HG03196 (cell line): ENCODE measurements at regions not wholly inside any gene's neighbourhood (a gene's known extent, or its start where the extent isn't known, plus 50 kb on each side); places are given as distances from the start of the nearest gene placed in this dataset.
"Not testable (repeated sequence)": the region's sequence is repeated elsewhere in the genome, so short reads cannot be mapped to it uniquely, and the experiment has no call there.

Experiments used
- ATAC-seq: cut with Tn5 transposase; IDR thresholded peaks from one replicate; pipeline ENCODE4 v1.9.1; 2021; ENCODE audit not compliant: unreplicated experiment

DNA sequence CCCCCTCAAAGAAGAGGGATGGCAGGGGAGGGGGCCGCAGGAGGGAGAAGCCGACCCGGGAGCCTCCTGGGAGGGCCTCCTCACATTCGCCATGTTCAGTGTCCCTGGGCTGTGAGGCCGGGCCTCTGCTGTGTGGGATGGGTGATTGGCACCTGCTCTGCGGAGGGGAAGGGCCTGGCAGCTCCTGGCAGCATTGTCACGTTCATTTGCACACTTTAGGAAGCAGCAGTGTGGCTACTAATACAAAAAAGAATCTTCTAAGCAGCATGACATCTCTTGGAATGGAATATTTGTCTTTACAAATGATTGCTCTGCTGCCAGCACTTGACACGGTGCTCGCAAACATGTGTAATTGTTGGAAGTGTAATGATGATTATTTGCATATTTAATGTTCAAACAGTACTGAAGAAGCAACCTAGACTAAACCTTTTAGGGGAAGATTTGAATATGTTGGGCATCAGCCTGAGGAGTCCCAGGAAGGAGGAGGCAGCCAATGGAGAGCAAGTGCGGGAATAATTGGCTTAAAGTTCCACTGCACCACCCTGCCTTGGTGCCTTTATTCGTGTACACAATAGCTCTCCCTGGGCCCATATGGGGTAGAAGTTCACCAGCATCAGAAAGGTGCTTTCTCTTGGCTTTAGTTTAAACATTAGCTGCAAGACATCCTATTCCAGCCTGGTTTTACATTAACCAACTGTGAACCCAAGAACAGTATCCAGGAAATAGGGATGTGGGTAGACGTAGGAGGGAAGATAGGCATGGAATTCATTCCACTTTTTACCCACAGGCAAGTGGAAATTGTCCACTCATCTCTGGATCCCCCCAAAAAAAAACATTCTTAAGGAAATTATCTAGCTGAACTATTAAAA is 404.9 kb downstream of the TMEM182 start:
- ATAC-seq: no peak

DNA sequence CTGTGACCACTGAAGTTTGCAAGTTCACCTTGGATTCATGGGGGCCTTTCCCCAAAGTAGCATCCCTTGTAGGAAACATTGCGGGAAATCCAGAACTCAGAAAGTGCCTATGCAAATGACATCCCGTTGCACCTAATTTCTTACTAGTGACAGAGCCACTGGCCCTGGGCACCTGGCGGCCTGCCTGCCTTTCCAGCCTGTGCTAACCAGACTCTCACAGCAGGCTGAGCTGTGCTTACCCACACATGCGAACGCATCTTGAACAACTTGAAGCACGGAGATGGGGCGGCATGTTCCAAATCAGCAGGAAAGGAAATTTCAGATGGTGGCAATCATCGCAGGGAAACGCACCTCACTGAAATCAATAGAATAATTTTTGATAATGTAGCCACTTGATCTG is 405.8 kb downstream of the TMEM182 start:
- no peak for ATAC-seq

DNA sequence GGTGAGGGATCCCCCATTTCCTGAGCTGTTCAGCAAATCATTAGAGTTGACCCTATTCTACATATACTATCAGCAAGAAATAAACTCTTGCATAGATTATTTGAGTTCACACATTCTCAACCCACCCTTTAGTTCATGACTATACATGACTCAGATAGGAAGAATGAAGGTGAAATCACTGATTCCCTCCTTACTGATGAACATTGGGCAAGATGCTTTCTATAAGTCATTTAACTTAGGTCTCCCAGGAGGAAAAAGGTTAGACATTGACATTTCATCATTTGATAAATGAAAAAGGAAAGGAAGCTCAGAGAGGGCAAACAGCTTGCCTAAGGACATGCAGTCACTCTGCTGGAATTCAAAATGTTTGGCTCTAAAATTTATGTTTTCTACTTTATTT is 408.0 kb downstream of the TMEM182 start:
- ATAC-seq: no peak

DNA sequence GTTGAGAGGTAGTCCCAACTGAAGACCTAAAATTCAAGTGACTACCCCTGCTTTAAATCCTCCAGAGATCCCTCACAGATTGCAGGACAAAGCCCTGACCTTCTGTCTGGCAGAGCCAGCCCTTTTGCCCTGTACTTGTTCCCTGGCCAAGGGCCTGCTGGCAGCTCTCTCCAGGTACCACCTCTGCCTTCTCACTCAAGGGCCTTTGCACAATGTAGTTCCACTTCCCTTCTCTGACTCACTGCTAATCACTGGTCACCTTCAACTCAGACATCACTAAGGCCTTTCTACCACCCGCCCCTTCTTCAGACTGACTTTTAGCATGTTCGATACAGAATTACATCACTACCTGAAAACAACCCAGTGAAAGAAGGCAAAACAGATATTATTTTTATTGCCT is 411.0 kb downstream of the TMEM182 start:
- ATAC-seq: no peak

DNA sequence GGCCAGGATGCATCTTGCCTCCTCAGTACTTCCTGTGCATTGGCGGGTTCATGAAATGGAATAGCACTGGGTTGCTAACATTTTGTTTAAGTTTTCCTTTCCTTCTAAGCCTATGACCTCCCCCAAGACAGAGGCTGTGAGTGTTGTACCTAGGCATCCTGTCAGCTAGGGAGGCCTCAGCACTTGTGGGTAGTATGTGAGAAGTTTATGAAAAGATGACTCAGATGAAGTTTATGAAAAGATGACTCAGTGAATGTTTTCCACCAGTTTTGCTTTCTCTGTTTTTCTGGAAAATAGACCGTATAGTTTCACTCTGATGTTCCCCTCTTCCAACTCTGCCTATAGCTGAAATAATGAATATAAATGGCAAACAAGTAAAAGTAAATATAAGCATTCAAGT is 412.9 kb downstream of the TMEM182 start:
- ATAC-seq: no peak

DNA sequence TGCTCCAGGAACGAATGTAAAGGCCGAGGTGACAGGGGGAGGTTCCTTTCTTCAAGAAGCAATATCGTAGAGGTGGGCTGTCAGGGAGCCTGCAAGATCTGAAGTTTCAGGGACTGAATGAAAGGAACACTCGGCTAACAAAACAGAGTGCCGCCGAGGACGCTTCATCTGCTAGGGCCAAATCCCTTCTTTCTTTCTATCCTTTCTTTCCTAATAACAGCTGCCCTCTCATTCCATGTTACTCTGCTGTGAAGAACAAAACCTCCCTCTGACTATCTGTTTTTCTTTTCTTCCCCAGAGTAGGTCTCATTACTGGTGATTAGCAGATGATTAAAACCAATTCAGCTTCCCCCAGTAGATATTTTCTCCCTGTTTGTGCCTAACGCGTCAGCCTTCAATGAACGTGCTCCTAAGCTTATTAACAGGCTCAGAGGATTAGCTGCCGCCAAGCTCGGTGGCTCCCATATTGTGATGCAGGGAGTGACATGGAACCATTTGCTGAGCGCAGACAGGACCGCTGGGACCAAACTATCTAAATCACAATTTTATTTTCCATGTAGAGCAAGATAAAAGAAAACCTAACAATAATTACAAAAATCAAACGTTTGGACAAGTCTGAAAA is 414.6 kb downstream of the TMEM182 start:
- no peak for ATAC-seq

DNA sequence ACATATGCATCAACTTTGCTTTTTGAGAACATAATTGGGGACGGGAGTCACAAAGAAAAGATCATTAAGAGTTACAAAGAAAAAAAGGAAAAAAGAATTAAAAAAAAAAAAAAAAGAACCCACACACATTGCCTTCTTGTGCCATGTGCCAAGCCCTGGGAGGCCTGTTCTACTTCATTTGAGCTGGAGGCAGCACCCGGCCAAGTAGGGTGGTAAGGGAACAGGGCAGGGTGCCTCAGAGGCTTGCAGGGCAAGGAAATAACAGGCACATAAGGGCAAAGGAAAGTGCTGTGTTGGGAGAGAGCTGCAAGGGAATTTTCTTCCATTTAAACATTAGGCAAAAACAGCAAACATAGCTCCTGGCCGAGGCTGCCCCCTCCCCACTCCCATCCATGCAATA is 418.0 kb downstream of the TMEM182 start:
- ATAC-seq: no peak

DNA sequence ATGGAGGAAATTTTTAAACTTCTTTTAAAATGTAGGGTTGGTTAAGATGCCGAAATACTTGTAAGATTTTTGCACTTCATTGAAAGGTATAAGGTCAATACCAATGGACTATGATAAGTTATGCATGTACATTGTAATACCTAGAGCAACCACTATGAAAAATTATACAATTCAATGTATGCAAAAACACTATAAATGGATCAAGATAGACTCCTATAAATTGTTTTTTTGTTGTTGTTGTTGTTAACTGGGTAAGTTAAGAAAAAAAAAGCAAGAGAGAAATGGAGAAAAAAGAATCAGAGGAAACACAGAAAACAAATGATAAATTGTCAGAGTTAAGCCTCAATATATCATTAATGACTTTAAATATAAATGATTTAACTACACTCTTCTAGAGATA is 421.2 kb downstream of the TMEM182 start:
- no peak for ATAC-seq

DNA sequence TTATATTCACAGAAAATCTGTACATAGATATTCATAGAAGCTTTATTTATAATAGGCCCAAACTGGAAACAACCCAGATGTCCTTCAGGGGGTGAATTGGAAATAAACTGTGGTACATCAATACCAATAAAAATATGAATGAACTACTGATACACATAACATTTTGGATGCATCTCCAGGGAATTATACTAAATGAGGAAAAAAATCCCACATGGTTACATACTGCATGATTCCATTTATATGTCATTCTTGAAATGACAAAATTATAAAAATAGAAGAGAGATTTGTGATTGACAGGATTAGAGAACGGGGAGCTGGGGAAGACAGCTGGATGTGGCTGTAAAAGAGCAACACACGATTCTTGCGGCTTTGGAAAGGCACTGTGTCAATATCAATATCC is 435.0 kb downstream of the TMEM182 start:
- ATAC-seq: no peak

DNA sequence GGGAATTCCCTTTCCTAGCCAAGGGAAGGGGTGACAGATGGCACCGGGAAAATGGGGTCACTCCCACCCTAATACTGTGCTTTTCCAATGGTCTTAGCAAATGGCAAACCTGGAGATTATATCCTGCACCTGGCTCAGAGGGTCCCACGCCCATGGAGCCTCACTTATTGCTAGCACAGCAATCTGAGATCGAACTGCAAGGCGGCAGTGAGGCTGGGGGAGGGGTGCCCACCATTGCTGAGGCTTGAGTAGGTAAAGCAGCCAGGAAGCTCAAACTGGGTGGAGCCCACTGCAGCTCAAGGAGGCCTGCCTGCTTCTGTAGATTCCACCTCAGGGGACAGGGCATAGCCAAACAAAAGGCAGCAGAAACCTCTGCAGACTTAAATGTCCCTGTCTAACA is 438.9 kb downstream of the TMEM182 start:
- not testable (repeated sequence) for ATAC-seq

DNA sequence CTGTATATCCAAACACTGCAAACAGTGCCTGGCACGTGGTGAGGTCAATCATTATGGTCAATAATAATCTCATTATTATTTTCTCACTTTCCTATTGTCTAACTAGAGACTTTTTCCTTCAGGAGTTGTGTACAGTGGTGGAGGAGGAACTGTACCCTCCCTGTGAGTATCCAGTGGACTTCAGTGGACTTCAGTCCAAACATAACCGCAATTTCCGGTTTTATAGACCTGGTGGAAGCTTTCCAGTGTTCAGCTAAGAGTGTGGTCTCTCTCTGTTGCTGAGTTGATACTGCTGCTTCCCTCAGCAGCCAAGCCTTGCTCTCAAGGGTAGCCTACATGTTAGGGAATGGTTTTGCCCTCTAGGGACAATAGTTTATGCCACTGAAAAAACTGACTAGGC is 447.1 kb downstream of the TMEM182 start:
- ATAC-seq: no peak

DNA sequence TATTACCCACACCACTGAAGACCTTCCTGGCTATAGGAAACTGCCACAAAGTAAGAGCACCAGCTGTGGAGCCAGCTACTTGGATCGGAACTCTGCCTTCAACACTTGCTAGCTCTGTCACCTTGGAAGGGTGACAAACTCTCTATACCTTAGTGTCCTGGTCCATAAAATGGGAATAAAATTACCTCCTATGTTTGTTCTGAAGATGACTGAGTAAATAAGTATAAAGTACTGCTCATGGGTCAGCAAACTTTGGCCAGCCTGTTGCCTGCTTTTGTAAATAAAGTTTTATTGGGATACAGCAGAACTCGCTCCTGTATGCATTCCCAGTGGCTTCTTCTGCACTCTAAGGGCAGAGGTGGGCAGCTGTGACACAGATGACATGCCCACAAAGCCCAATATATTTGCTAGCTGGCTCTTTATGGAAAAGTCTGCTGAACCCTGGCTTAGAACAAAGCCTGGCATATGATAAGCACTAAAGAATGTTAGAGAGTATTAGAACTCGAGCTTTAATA is 451.3 kb downstream of the TMEM182 start:
- no peak for ATAC-seq

DNA sequence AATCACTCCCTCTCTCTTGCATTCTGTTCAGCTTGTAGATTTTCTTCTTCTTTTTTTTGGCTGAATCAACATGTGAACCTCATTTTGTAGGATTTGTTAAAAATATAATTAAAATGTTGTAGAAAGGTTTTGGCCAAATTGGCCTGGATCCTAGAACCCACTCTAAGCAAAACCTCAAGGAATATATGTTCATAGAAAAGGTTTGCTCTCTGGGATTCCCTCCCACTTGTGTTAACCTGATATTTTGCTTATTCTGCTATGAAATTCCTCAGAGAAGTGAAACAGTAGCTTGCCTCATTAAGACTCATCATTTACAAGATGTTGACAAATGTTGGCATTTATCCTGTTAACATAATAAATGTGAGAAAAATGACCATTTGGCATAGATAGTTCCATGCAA is 456.7 kb downstream of the TMEM182 start:
- ATAC-seq: no peak

DNA sequence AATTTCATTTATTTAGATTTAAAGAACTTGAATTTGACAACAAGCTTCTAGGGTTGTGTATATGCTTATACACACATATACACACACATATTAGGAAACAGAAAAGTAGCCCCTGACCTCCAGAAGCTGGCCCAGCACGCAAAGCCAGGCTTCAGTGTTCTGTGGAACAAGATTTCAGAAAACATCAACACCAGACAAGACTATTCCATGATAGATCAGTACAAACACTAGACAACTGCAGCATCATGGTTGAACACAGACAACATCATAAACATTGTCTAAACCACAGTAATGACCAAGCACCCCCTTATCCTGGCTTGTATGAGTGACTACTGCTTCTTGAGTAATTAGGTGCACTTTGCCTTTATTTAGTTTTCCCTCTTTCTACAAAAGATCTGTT is 457.6 kb downstream of the TMEM182 start:
- ATAC-seq: no peak

DNA sequence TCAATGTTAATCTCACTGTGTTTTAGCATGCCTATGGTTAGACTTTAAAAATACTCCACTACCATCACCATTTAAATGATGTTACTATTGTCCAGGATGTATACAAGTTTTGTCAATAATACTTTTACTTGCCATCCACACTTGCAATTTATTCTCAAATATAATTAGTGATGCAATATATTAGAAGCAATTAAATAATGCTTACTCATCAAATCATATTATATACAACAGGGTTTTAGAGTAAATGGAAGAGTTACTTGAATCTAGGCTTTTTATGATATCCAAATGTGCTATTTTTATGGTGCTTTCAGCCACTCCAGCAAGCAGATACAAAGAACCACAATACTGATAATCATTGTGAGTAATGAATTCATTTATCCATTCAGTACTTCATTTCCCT is 461.1 kb downstream of the TMEM182 start:
- ATAC-seq: no peak

DNA sequence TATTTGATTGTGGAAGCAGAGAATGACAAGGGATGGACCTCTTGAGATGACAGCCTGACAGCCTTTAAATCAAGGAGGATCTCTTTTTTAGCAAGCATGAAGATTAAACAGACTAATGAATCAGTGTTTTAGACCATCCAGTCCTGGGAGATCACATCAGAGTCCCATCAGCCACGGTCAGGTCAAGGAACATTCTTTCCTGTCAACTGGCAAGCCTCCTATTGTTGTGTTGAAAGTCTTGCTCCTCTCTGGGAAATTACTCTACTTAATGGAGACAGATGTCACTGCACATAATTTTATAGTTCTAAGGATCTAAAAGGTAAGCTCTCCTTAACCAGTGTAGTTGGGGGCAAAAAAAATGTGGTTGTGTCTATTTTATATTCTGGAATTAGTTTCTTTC is 469.0 kb downstream of the TMEM182 start:
- ATAC-seq: no peak

DNA sequence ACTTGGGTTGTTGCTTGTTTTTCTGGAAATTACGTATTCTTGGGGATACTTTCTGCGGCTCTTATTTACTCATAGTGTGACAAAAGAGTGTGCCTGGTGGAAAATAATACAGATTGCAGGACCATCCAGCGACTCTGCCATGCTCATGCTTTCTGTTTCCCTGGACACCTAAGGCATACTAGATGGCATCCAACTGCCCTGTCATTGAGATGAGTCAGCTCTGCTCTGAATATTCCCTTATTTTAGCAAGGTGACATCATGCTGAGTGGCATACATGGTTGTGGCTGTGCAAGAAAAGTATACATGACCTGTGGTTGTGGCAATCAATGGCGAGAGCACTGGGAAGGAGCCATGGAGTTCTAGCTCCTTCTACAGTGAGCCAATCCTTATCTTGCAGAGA is 471.0 kb downstream of the TMEM182 start:
- no peak for ATAC-seq

DNA sequence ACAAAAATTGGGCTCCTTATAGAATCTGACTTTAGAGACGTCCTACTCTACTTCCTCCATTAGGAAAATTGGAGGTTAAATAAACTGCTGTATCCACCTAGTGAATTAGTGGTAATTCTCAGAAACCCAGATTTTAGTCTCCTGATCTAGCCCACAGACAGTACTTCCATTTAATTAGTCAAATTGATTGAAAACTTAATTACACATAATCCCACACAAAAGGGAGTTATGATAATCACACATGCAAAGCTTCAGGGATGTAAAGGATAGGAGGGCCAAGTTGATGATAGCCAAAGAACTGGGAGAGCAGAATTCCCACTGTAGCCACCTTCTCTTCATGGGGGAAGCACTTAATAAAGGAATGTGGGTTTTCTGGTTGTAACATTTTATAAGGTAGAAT is 471.9 kb downstream of the TMEM182 start:
- no peak for ATAC-seq

DNA sequence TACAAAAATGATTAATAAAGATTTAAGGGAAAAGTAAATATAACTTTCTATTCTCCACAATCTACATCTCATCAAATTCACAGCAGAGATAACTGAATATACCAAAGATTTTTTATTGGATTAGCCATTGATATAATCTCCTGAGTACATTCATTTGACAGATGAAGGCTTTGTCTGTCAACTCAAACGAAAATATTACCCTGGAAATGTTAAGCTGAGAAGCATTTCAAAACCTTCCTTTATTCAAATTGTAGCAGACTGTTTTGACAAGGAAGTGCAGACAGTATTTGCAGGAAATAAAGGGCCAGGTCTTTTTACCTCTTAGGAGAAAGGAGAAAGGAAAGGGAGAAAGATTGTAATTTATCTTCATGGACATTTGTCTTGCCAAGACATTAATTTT is 473.5 kb downstream of the TMEM182 start:
- ATAC-seq: no peak

DNA sequence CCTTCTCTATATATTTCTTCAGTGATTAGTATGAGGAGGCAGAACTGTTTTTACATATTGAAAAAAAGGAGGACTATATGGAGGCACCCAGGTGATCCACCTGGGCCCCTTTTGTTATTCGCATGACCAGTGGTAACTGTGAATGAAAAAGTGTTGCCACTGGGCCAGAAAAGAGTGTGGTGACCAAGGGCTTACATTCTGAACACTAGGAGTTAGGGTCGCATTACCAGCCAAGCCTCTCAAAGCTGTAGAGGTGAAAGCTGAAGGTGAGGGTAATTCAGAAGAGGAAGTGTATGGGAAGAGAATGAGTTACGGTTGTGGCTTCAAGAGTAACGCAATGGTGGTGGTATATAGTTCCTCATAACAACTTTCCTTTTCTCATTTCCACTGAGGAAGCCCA is 487.6 kb downstream of the TMEM182 start:
- ATAC-seq: no peak

DNA sequence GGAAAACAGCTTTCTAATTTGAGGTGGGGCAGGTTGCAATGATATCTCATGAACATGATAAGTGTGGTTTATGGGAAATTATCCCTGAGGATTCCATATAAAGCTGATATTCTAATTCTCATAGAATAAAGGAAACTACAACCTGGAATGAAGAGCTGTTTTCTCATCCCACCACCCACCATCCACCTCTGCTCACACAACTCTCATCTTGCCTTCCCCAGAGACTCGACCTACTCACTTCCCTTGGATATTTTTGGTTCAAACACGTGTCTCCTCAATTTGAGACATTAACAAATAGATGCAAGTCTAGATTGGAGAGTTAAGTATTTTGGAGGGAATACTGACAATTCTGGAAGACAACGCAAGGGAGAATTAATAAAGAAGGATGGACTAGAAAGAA is 490.9 kb downstream of the TMEM182 start:
- ATAC-seq: no peak

DNA sequence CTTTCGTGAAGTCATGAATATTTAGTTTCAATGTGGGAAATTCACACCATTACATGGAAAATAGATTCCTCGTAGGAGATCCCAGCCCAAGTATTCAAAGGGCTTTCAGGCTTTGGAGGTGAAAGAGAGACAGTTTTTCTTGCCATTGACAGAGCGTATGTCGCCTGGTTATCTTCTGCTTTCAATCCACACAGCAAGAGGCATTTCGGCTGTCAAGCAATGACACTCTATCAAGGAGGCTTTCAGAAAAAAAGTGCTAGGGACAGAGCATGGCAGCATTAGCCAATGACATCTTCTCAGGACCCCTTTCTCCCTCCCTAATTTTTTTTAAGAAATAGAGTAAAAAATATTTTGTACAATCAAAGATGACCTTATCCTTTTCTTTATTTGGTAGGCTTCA is 492.8 kb downstream of the TMEM182 start:
- no peak for ATAC-seq
